GM19463 (cell line): ENCODE measurements at regions not wholly inside any gene's neighbourhood (a gene's known extent, or its start where the extent isn't known, plus 50 kb on each side); places are given as distances from the start of the nearest gene placed in this dataset.
"Not testable (repeated sequence)": the region's sequence is repeated elsewhere in the genome, so short reads cannot be mapped to it uniquely, and the experiment has no call there.

ENCODE experiments used
- ATAC-seq: cut with Tn5 transposase; IDR thresholded peaks from one replicate; pipeline ENCODE4 v1.9.1; 2021; ENCODE audit warnings: mild to moderate bottlenecking, moderate library complexity; ENCODE audit not compliant: unreplicated experiment

DNA sequence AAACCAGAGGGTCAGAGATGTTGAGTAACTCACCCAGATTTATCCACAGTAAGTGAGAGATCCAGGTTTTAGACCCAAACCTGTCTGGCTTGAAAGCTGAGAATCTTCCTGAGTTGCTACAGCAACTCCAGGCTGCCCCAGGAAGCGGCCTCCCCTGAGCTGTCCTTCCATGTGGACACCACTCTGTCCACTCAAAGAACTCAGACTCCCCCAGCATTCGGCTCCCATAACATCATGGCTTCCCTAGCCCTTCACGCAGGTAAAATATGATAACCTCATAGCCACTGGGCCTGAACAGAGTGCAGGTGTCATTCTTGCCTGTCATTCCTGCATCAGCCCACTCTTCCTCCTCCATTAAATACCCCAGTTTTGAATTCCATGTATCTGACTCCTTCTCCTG lies 657.8 kb downstream of the TBC1D22A start:
- ATAC-seq = no peak

GRCh38 chr22:47419239-47419638 lies 656.8 kb downstream of the TBC1D22A start:
- no peak for ATAC-seq

DNA sequence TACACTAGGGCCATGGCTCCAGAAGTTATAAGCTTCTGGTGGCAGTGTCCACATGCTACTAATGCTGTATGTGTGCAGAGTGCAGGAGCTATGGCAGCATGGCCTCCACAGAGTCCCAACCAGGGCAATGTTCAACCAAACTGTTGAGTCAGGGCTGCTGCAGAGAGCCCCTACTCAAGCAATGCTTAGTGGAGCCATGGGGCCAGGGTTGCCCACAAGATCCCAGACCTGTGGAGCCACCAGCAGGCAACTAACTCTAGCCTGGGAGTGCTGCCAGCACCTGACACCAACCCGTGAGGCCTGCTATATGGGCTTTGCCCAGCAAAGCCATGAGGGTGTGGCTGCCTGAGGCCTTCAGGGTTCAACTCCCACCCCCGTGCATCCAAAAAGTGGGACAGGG lies 655.2 kb downstream of the TBC1D22A start:
- no peak for ATAC-seq

GRCh38 chr22:47411006-47411405 lies 648.6 kb downstream of the TBC1D22A start:
- ATAC-seq = no peak

DNA sequence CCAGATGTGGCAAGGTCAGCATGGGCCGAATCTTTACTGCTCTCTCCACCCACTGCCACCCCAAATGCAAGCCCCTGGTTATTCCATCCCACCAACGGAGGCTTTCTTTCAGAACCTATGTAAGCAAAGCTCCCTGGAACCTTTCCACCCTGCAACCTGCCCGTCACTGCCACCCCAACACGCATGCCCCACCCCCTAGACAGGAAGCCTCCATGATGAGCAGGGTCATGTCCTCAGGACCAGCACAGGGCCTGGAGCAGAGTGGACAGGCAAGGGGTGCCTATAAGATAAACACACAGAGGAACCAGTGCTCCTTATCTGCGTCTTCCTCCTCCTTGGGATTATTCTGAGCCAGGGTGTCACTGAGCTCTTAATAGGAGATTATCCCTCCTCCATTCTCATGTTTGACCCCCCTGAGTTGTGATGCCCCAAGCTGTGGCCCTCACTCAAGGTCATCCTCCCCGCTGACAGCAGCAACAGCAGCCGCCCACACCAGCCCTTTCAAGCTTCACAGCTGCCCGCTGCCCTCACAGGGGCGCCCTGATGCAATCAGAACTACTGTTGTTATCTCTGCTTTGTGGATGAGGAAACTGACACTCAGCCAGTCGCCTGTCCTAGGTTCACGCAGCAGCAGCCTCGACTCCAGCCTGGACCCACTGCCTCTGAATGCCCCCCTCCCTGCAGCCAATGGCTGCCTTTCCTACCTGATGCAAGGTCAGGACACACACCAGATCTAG lies 647.3 kb downstream of the TBC1D22A start:
- no peak for ATAC-seq

- no peak for ATAC-seq
Observed at GRCh38 chr22:47408409-47408808, 646.0 kb downstream of the TBC1D22A start.

GRCh38 chr22:47407461-47408025 lies 645.1 kb downstream of the TBC1D22A start:
- no peak for ATAC-seq

DNA sequence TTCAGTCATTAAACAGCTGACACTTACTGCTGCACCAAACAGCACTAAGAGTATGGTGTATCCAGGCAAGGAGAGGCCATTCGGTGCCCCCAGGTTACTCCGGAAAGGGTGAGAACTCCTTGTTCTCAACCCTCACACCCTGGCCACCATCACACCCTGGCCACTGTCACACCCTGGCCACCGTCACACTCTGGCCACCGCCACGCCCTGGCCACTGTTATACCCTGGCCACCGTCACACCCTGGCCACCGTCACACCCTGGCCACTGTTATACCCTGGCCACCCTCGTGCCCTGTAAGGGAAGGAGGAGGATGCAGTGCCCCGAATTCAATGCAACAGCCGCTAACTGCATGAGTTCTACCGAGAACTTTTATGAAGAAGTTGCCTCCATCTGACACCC lies 644.4 kb downstream of the TBC1D22A start:
- ATAC-seq = no peak

- no peak for ATAC-seq
Observed at GRCh38 chr22:47406180-47406834, 643.9 kb downstream of the TBC1D22A start.

- not testable (repeated sequence) for ATAC-seq
Observed at GRCh38 chr22:47405222-47405621, 642.8 kb downstream of the TBC1D22A start.

GRCh38 chr22:47402876-47403525 lies 640.6 kb downstream of the TBC1D22A start:
- ATAC-seq = no peak

- no peak for ATAC-seq
Observed at GRCh38 chr22:47401976-47402770, 639.7 kb downstream of the TBC1D22A start.

DNA sequence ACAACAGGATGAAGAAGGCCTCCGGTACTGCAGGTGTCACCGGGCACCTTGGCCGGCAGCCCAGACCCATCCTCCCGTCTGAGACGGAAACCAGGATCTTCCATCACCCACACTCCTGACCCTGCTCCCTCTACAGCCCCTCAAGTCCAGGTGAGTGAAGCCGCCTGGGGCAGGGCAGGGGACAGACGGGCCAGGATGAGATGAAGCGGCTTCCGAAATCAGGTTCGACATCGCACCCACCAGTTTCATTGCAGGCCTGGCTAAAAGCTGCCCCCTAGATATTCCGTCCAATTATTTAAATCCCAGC lies 639.1 kb downstream of the TBC1D22A start:
- ATAC-seq = no peak

- ATAC-seq = no peak
Observed at GRCh38 chr22:47400701-47401591, 638.5 kb downstream of the TBC1D22A start.

GRCh38 chr22:47400131-47400530 lies 637.7 kb downstream of the TBC1D22A start:
- ATAC-seq = not testable (repeated sequence)

DNA sequence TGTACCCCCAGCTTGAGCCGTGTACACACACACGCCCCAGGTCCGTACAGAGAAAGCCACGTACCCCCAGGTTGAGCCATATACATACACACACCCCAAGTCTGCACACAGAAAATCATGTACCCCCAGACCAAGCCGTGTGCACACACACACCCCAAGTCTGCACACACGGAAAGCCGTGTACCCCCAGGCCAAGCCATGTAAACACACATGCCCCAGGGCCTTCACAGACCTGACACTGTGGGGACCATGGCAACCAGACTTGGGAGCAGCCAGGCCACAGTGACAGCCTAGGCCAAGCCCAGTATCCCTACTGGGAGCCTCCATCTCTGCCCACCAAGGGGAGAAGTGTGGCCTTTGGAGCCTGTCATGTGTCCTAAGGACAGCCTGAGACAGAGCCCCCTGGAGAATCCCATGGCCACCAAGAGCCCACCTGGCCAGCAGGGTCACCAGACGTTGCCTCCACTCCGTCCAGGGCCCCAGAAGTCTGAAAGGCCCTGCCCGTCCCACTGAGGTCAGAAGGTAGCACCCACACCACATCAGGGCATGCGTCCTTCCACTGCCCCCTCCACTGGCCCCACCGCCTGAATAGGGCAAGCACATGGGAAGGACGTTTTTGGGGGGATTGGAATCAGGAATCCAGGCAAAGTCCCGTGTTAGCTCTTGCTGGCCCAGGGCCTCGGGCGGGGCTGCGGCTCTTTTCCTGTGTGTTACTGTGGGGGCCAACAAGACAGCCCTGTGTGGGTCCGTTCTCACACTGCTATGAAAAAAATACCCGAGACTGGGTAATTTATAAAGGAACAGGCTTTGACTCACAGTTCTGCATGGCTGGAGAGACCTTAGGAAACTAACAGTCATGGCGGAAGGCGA lies 636.7 kb downstream of the TBC1D22A start:
- no peak for ATAC-seq

- ATAC-seq = no peak
Observed at GRCh38 chr22:47398491-47398890, 636.0 kb downstream of the TBC1D22A start.

DNA sequence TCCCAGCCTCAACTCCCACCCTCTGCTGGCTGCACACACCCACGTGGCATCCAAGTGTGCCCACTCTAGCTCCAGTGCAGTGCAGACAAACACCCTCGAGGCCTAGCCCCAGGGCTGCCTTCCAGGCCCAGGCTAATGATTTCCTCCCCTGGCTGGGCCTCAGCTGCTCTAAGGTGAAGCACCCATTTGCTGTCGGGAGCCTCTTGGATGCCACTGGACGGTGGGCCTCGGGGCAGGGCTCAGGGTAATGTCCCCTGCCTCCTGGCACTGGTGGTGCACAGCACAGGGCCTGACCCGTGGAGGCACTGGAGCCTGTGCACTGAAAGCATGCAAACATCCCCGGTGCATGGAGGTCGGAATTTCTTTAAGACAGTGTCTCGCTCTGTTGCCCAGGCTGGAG lies 635.2 kb downstream of the TBC1D22A start:
- ATAC-seq = no peak

- no peak for ATAC-seq
Observed at GRCh38 chr22:47396515-47396914, 634.1 kb downstream of the TBC1D22A start.
